Epithelial cell of proximal tubule (primary cell): ENCODE measurements at regions not wholly inside any gene's neighbourhood (a gene's known extent, or its start where the extent isn't known, plus 50 kb on each side); places are given as distances from the start of the nearest gene placed in this dataset.

Experiments
- DNase-seq: peaks from one replicate; pipeline ENCODE4 v3.0.0-alpha.2; 2011; ENCODE audit warnings: low read depth
- H3K4me3 ChIP-seq: 2 replicates; pipeline ENCODE4 v1.5.1; 2011; ENCODE audit warnings: low read depth, mild to moderate bottlenecking, low read length
- TF ChIP-seq, protein P1 (sequence below): conservative IDR thresholded peaks from 2 replicates; pipeline ENCODE4 v1.5.1; 2012; ENCODE audit warnings: low read depth, mild to moderate bottlenecking, low read length

DNA sequence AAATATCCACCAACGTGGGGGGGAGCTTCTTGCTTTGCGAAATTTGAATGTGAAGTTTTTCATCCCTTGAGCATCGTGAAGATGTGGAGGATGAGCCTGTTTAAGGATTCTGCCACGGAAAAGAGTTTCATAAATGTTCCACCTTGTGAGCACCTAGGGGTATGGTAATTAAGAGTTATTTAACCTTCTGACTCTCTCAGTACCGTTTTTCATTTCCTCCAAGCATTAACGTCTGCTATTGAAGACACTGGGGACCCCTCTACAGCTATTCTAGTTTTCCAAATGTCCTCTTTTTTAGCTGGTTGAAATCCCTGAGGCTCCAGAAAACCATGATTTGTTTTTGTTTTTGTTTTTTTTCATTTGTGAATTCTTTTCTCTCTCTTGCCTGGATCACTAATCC lies 79.1 kb upstream of the GALNT2 start:
- DNase-seq = no peak
- no peak overlapping the region for H3K4me3 ChIP-seq
- TF ChIP-seq, protein P1, sequence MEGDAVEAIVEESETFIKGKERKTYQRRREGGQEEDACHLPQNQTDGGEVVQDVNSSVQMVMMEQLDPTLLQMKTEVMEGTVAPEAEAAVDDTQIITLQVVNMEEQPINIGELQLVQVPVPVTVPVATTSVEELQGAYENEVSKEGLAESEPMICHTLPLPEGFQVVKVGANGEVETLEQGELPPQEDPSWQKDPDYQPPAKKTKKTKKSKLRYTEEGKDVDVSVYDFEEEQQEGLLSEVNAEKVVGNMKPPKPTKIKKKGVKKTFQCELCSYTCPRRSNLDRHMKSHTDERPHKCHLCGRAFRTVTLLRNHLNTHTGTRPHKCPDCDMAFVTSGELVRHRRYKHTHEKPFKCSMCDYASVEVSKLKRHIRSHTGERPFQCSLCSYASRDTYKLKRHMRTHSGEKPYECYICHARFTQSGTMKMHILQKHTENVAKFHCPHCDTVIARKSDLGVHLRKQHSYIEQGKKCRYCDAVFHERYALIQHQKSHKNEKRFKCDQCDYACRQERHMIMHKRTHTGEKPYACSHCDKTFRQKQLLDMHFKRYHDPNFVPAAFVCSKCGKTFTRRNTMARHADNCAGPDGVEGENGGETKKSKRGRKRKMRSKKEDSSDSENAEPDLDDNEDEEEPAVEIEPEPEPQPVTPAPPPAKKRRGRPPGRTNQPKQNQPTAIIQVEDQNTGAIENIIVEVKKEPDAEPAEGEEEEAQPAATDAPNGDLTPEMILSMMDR = no peak

DNA sequence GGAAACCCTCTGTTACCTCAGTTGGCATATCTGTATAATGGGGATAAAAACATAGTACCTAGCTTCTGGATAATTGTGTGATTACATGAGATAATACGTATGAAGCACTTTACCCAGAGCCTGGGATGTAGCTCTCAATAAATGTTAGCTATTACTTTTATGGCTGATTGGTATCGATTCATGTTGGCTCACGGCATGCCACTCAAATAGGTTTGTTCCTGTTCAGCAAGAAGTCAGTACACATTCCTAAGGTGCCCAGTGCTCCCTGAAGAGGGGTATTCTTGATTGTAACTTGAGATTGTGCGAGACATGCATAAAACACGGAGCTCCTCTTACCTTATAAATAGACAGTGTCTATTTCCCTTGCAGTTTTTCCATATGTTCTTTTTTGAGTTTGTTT lies 78.5 kb upstream of the GALNT2 start:
- TF ChIP-seq, protein P1 = no peak
- DNase-seq = no peak

GRCh38 chr1:229989591-229990248 lies 77.3 kb upstream of the GALNT2 start:
- no peak overlapping the region for H3K4me3 ChIP-seq
- no peak for DNase-seq
- TF ChIP-seq, protein P1 = no peak

More for the DNA sequence above, 78.5 kb upstream of the GALNT2 start:
- H3K4me3 ChIP-seq = no peak overlapping the region

GRCh38 chr1:229990326-229990725 lies 76.7 kb upstream of the GALNT2 start:
- TF ChIP-seq, protein P1 = no peak
- no peak for DNase-seq
- H3K4me3 ChIP-seq = no peak overlapping the region

- no peak overlapping the region for H3K4me3 ChIP-seq
- no peak for DNase-seq
- TF ChIP-seq, protein P1 = no peak
Observed at GRCh38 chr1:229991104-229991513, 75.9 kb upstream of the GALNT2 start.

- no peak for DNase-seq
- no peak overlapping the region for H3K4me3 ChIP-seq
- TF ChIP-seq, protein P1 = no peak
Observed at GRCh38 chr1:229991724-229992333, 75.2 kb upstream of the GALNT2 start.

DNA sequence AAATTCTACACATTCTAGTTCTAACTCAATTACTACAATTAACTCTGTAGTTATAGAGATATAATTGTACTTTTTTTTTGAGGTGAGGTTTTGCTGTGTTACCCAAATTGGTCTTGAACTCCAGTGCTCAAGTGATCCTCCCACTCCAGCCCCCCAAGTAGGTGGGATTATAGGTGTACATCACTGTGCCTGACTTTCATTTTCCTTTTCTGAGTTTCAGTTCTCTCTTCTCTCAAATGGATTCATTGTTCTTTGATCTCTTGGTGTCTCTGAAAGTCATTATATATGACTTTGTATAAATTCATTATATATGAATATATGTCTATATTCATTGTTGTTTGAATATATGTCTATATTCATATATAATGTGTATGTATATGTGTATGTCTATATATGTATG lies 74.0 kb upstream of the GALNT2 start:
- H3K4me3 ChIP-seq = no peak overlapping the region
- DNase-seq = no peak
- TF ChIP-seq, protein P1 = no peak
